ENCODE measurements at regions not wholly inside any gene's neighbourhood (a gene's known extent, or its start where the extent isn't known, plus 50 kb on each side); places are given as distances from the start of the nearest gene placed in this dataset.

DNA sequence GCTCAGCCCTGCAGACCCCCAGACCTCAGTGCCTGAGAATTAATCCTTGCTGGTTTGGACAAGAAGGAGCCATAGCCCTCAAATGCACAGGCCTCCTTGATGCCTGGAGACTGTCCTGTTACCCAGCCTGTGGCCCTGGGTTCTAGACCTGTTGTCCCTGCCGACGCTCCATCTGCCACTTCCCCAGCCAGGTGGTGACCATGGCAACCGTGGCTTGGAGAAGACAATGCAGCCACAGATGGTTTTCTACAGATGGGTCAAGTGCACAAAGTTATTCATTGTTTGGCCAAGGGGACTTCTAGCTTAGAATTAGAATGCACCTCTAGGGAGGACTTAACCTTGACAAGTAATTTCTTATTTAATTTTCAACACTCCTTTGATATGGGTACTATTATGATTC, 297.1 kb downstream of the UACA start:
- TF ChIP-seq FOXP2 (optimal IDR thresholded peaks at IDR 0.05; ENCODE audit: borderline replicate concordance, extremely low read depth, extremely low read length, insufficient read depth) (no peak), TAF1 (IDR thresholded peaks at IDR 0.05; ENCODE audit: borderline replicate concordance, insufficient read depth, low read length) (no peak), POLR2AphosphoS5 (IDR thresholded peaks at IDR 0.05; ENCODE audit: low read depth, low read length) (no peak), SIN3A (IDR thresholded peaks at IDR 0.05; ENCODE audit: borderline replicate concordance, insufficient read depth, low read length) (no peak)
- TF ChIP-seq, protein P1, sequence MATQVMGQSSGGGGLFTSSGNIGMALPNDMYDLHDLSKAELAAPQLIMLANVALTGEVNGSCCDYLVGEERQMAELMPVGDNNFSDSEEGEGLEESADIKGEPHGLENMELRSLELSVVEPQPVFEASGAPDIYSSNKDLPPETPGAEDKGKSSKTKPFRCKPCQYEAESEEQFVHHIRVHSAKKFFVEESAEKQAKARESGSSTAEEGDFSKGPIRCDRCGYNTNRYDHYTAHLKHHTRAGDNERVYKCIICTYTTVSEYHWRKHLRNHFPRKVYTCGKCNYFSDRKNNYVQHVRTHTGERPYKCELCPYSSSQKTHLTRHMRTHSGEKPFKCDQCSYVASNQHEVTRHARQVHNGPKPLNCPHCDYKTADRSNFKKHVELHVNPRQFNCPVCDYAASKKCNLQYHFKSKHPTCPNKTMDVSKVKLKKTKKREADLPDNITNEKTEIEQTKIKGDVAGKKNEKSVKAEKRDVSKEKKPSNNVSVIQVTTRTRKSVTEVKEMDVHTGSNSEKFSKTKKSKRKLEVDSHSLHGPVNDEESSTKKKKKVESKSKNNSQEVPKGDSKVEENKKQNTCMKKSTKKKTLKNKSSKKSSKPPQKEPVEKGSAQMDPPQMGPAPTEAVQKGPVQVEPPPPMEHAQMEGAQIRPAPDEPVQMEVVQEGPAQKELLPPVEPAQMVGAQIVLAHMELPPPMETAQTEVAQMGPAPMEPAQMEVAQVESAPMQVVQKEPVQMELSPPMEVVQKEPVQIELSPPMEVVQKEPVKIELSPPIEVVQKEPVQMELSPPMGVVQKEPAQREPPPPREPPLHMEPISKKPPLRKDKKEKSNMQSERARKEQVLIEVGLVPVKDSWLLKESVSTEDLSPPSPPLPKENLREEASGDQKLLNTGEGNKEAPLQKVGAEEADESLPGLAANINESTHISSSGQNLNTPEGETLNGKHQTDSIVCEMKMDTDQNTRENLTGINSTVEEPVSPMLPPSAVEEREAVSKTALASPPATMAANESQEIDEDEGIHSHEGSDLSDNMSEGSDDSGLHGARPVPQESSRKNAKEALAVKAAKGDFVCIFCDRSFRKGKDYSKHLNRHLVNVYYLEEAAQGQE (IDR thresholded peaks at IDR 0.05; ENCODE audit: insufficient read depth in 1 of 2, low read depth in 2 of 2, low read length in 2 of 2): no peak

DNA sequence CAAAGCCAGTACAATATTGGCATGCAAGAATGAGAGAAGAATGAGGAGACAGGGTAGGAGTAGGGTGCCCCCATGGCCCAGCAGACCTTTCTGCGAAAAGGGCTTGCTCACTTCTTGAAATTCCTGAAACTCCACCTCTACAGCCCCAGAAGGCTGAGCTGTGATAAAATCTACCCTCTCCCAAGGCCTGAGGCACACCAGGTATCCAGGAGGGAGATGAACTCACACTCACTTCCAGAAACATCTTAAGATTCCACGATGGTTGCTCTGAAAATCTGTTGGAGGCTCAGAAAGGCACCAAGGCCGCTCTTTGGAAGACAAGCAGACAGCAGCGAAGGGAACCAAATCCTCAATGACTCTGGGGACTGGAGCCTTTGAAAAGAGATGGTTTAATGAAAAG, 297.5 kb downstream of the UACA start:
- TF ChIP-seq SIN3A (IDR thresholded peaks at IDR 0.05; ENCODE audit: borderline replicate concordance, insufficient read depth, low read length): no peak
- TF ChIP-seq FOXP2 (optimal IDR thresholded peaks at IDR 0.05; ENCODE audit: borderline replicate concordance, extremely low read depth, extremely low read length, insufficient read depth): no peak
- no peak for TF ChIP-seq TAF1 (IDR thresholded peaks at IDR 0.05; ENCODE audit: borderline replicate concordance, insufficient read depth, low read length)
- TF ChIP-seq, protein P1 (IDR thresholded peaks at IDR 0.05; ENCODE audit: insufficient read depth in 1 of 2, low read depth in 2 of 2, low read length in 2 of 2): no peak
- no peak for TF ChIP-seq POLR2AphosphoS5 (IDR thresholded peaks at IDR 0.05; ENCODE audit: low read depth, low read length)

DNA sequence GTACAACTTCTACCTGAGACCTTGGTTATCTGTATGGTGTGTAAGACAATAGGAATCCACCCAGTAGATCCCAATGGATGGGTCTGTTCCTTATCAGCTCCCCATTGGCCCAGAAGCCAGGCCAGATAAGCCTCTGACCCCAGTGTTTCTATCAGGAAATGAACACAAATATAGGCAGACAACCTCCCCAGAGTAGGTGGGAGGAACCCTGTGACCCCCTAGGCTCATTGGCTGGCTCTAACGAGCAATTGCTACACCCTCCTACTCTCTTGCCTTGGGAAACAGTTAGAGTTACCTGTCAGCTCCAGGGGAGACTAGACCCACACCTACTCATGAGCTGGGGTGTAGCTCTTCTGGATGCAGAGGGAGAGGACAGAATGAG, 299.9 kb downstream of the UACA start:
- TF ChIP-seq TAF1 (IDR thresholded peaks at IDR 0.05; ENCODE audit: borderline replicate concordance, insufficient read depth, low read length) (no peak), FOXP2 (optimal IDR thresholded peaks at IDR 0.05; ENCODE audit: borderline replicate concordance, extremely low read depth, extremely low read length, insufficient read depth) (no peak), POLR2AphosphoS5 (IDR thresholded peaks at IDR 0.05; ENCODE audit: low read depth, low read length) (no peak), SIN3A (IDR thresholded peaks at IDR 0.05; ENCODE audit: borderline replicate concordance, insufficient read depth, low read length) (no peak)
- TF ChIP-seq, protein P1 (IDR thresholded peaks at IDR 0.05; ENCODE audit: insufficient read depth in 1 of 2, low read depth in 2 of 2, low read length in 2 of 2): no peak

DNA sequence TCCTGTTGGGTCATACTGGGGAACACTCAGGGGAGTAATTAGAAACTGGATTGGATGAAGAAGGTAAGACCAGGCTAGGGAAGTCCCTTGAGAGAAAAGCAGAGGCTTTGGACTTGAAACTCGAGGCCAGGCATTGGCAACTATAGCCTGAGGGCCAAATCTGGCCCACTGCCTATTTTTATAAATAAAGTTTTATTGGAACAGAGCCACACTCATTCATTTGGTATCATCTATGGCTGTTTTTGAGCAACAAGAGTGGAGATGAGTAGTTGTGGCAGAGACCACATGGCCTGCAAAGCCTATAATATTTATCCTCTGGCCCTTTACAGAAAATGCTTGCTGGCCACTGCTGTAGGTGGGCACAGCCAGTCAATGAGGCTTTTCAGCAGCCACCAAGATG, 301.4 kb downstream of the UACA start:
- TF ChIP-seq, protein P1 (IDR thresholded peaks at IDR 0.05; ENCODE audit: insufficient read depth in 1 of 2, low read depth in 2 of 2, low read length in 2 of 2): no peak
- TF ChIP-seq TAF1 (IDR thresholded peaks at IDR 0.05; ENCODE audit: borderline replicate concordance, insufficient read depth, low read length) (no peak), FOXP2 (optimal IDR thresholded peaks at IDR 0.05; ENCODE audit: borderline replicate concordance, extremely low read depth, extremely low read length, insufficient read depth) (no peak), SIN3A (IDR thresholded peaks at IDR 0.05; ENCODE audit: borderline replicate concordance, insufficient read depth, low read length) (no peak), POLR2AphosphoS5 (IDR thresholded peaks at IDR 0.05; ENCODE audit: low read depth, low read length) (no peak)

DNA sequence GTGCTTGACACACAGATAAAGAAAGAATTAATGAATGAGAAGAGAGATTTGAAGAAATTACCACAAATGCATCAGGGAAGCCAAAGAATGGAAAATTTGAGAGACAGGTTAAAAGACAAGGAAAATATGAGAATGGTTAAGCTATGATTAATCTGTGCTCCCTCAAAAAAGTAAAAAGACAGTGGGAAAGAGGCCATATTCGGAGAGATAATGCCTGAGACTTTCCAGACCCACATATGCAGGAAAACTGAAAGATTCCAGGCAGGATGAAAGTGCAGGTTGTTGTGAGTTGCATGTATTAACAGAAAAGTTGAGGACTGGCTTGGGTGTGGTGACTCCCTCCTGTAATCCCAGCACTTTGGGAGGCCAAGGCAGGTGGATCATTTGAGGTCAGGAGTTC, 302.3 kb downstream of the UACA start:
- TF ChIP-seq FOXP2 (optimal IDR thresholded peaks at IDR 0.05; ENCODE audit: borderline replicate concordance, extremely low read depth, extremely low read length, insufficient read depth) (no peak), POLR2AphosphoS5 (IDR thresholded peaks at IDR 0.05; ENCODE audit: low read depth, low read length) (no peak), TAF1 (IDR thresholded peaks at IDR 0.05; ENCODE audit: borderline replicate concordance, insufficient read depth, low read length) (no peak), SIN3A (IDR thresholded peaks at IDR 0.05; ENCODE audit: borderline replicate concordance, insufficient read depth, low read length) (no peak)
- TF ChIP-seq, protein P1 (IDR thresholded peaks at IDR 0.05; ENCODE audit: insufficient read depth in 1 of 2, low read depth in 2 of 2, low read length in 2 of 2): no peak
